Mesothelial cell of epicardium (in vitro differentiated cells): ENCODE measurements at regions not wholly inside any gene's neighbourhood (a gene's known extent, or its start where the extent isn't known, plus 50 kb on each side); places are given as distances from the start of the nearest gene placed in this dataset.

Experiments
- DNase-seq, 2 experiments: peaks; one replicate each; pipeline ENCODE4 v3.0.0; 2021; ENCODE audit warnings: low spot score in 2 of 2; ENCODE audit not compliant: unreplicated experiment in 2 of 2
- H3K27ac Mint-ChIP-seq: 2 replicates; pipeline ENCODE4 v1.8.0; 2021; ENCODE audit warnings: mixed read lengths
- H3K27me3 Mint-ChIP-seq: 2 replicates; pipeline ENCODE4 v1.8.0; 2021; ENCODE audit warnings: low read depth, mixed read lengths
- H3K36me3 Mint-ChIP-seq: 2 replicates; pipeline ENCODE4 v1.8.0; 2021; ENCODE audit warnings: mixed read lengths
- H3K4me1 Mint-ChIP-seq: 2 replicates; pipeline ENCODE4 v1.8.0; 2021; ENCODE audit warnings: mixed read lengths
- H3K4me3 Mint-ChIP-seq: 2 replicates; pipeline ENCODE4 v1.8.0; 2021; ENCODE audit warnings: mild to moderate bottlenecking, moderate library complexity, mixed read lengths
- H3K9me3 Mint-ChIP-seq: 2 replicates; pipeline ENCODE4 v1.8.0; 2021; ENCODE audit warnings: mixed read lengths
- TF ChIP-seq, protein P1 (sequence below): fragments of 200-600 bp; sonication (generic); IDR thresholded peaks from one replicate; pipeline ENCODE4 v1.5.0; 2021; ENCODE audit warnings: antibody characterized with exemption; ENCODE audit not compliant: unreplicated experiment

DNA sequence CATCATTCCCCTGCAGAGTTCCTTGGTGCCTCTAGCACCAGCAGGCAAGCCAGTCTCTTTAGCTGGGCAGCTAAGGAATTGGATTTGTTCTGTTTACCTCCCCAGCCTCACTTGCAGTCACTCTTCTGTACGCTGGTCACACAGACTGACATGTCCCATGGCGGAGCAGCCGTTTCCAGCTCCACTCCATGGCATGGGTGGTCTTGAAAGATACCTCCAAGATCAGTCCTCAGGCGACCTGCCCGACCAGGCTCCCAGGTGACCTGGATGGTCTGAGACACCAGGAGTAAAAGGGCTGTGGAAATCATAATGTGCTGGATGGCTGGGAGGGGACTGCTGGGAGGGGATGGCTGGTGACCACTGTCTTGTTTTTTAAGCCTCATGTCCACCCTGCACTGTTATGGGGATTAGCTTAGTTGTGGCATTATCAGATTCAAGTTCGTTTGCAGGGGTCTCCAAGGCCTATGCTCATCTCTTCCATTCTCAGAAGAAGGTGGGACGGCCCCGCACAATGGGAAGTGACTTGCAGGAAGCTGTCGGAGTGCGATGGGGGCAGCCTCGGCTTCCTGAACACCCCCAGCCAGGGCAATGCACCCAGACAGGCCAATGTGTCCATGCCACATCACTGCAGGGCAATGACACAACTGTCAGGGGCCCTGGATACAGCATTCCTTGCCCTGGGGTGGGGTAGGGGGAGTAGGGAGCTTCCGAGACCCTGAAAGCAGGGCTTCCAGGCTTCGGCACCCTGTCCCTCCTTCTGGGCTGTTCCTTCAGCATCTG lies 156.1 kb upstream of the MYCN start:
- DNase-seq: no peak
- H3K36me3 Mint-ChIP-seq: no peaks in the 10 kb centered on the region
- H3K27ac Mint-ChIP-seq: no peak overlapping the region
- H3K4me3 Mint-ChIP-seq: no peak overlapping the region
- TF ChIP-seq, protein P1, sequence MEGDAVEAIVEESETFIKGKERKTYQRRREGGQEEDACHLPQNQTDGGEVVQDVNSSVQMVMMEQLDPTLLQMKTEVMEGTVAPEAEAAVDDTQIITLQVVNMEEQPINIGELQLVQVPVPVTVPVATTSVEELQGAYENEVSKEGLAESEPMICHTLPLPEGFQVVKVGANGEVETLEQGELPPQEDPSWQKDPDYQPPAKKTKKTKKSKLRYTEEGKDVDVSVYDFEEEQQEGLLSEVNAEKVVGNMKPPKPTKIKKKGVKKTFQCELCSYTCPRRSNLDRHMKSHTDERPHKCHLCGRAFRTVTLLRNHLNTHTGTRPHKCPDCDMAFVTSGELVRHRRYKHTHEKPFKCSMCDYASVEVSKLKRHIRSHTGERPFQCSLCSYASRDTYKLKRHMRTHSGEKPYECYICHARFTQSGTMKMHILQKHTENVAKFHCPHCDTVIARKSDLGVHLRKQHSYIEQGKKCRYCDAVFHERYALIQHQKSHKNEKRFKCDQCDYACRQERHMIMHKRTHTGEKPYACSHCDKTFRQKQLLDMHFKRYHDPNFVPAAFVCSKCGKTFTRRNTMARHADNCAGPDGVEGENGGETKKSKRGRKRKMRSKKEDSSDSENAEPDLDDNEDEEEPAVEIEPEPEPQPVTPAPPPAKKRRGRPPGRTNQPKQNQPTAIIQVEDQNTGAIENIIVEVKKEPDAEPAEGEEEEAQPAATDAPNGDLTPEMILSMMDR: no peak
- peaks cover 11% of the 10 kb centered on the region for H3K4me1 Mint-ChIP-seq
- H3K27me3 Mint-ChIP-seq: peaks cover 4% of the 10 kb centered on the region
- H3K9me3 Mint-ChIP-seq: no peaks in the 10 kb centered on the region

DNA sequence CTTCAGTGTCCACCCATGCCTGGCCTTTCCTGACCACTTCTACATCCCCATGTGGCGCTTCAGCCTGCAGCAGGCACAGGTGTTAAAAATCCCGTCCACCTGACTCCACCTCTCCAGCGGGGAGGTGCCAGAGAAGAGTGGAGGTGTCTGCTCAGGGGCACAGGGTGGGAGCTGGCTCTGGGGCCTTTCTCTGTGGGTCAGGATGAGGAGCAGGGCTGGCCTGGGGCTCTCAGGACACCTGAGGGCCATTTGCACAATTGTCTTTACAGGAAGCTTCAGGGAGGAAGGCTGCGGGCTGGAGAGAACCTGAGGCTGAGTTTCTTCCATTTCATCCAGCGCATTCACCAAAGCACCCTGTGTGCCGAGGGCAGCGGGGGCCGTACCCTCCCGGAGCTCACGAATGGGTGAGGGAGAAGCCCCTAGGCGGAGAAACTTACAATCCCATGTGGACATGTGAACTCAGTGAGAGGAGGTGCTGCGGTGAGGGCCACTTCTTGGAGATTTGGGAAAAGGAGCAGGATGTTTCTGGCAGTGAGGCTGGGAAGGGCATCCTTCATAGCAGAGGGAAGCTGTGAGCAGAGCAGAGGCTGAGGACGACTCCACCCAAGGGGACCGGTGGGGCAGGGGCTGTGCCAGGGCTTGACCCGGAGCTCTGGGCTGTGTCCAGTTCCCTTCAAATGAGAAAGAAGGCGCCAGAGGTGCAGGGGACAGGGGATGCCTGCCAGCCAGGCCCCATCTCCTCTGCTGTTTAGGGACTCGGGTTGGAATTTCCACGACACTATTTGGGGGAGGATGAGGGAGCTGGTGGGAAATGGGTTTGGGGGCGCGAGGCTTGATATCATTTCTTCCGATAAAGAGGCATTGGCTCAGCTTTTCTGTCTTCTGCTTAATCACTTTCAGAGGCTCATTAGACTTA lies 155.2 kb upstream of the MYCN start:
- Mint-ChIP-seq H3K36me3 (no peaks in the 10 kb centered on the region), H3K4me3 (no peak overlapping the region), H3K27me3 (peaks cover 4% of the 10 kb centered on the region), H3K27ac (no peak overlapping the region), H3K4me1 (peaks cover 11% of the 10 kb centered on the region), H3K9me3 (no peaks in the 10 kb centered on the region)
- no peak for DNase-seq
- TF ChIP-seq, protein P1: no peak

DNA sequence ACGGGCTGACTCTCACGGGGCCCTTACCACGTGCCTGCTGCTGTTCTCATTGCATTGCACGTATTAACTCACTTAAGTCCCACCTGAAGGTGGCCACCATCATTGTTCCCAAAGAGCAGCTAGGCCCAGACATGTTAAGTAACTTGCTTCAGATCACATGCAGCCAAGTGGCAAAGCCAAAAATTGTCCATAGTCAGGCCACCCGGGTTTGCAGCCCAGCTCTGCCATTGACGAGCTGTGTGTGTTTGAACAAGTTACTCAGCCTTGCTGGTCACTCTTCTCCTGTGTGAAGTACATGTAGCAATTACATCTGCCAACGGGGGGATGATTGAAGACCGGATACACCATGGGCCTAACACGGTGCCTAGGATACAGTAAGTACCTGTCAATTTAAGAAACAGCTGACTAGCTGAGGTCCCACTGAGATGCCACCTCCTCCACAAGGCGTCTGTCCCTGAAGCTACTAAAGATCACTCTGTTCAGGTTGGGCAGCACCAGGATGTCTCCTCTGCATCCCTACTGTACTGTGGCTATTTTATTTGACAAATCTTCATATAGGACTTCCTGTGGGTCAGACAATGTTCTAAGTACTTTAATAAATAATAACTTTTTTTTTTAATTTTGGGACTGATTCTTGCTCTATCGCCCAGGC lies 154.2 kb upstream of the MYCN start:
- Mint-ChIP-seq H3K4me1 (peaks cover 11% of the 10 kb centered on the region), H3K9me3 (no peaks in the 10 kb centered on the region), H3K27ac (no peak overlapping the region), H3K4me3 (no peak overlapping the region), H3K36me3 (no peaks in the 10 kb centered on the region), H3K27me3 (peaks cover 4% of the 10 kb centered on the region)
- DNase-seq: no peak
- TF ChIP-seq, protein P1: no peak

DNA sequence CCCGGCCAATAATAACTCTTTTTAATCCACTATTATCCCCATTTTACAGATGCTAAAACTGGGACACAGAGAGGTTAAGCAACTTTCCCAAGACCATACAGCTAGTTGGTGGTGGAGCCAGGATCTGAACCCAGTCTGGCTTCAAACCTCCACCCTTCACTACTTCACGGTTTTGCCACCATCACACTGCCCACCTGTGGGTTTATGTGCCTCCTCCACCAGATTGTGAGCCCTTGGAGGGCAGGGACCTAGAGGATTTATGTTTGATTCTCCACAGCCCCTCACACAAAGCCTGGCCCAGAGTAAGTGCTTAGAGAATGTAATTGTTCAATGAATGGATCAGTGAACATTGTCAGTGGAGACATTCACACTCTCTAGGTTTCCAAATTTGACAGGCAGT lies 153.4 kb upstream of the MYCN start:
- Mint-ChIP-seq H3K9me3 (no peaks in the 10 kb centered on the region), H3K4me3 (no peak overlapping the region), H3K27me3 (peaks cover 4% of the 10 kb centered on the region), H3K4me1 (peaks cover 6% of the 10 kb centered on the region), H3K36me3 (no peaks in the 10 kb centered on the region), H3K27ac (no peak overlapping the region)
- no peak for DNase-seq
- TF ChIP-seq, protein P1: no peak

DNA sequence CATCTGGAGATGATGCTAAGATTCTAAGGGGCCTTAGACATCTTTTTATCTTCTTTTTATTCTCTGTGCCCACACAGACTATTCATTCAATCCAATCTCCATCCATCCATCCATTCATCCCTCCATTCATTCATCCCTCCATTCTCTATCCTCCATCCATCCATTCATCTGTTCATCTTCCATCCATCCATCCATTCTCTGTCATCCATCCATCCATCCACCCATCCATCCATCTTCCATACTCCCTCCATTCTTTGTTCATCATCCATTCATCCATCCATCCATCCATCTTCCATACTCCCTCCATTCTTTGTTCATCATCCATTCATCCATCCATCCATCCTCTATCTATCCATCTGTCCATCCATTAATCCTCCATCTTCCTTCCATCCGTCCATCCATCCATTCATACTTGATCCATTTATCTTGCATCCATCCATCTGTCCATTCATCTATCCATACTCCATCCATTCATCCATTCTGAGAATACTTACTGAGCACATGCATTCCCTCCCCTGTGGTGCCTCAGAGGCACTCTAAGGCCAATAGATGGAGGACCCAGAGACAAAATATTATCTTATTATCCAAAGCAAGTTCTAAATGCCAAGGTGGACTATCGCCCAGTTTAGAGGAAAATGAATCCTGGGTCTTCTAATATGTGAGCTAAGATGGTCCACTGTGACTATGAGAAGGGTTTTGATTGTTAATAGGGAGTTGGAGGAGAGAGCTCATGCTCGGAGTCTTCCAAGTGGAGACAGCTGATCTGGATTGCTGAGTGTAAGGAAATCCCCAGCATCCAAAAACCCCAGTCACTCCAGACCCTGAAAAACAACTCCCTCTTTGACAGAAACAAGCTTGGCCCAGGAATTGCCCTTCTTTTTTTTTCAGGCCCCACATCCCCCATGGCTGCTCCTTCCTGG lies 152.6 kb upstream of the MYCN start:
- Mint-ChIP-seq H3K4me3 (no peak overlapping the region), H3K4me1 (no peaks in the 10 kb centered on the region), H3K27ac (no peak overlapping the region), H3K36me3 (no peaks in the 10 kb centered on the region), H3K27me3 (peaks cover 4% of the 10 kb centered on the region), H3K9me3 (no peaks in the 10 kb centered on the region)
- DNase-seq: no peak
- TF ChIP-seq, protein P1: no peak
